ENCODE measurements at regions not wholly inside any gene's neighbourhood (a gene's known extent, or its start where the extent isn't known, plus 50 kb on each side); places are given as distances from the start of the nearest gene placed in this dataset.

DNA sequence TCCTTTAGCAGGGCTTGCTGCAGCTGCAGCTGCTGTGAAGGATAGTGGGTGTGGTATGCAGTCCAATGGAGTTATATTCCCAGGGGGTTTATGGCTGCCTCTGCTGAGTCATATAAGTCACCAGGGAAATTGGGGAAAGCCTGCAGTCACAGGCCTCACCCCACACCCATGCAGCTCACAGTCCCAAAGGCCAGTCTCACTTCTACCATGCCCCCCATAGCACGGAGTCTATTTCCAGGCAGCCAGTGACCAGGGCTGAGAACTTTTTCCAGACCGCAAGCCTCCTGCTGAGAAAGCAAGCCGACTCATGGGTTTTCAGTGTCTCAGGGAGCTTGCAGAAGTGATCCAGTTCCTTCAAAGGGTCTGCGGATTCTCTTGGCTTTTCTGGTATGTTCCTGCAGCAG is 322.4 kb upstream of the CLEC14A start:
- Histone ChIP-seq H3K79me2 (ENCODE audit: control insufficient read depth, insufficient read depth, low read length) (no peaks in the 10 kb centered on the region), H3K27ac (ENCODE audit: insufficient read depth, low read length) (no peak overlapping the region), H3K27me3 (ENCODE audit: control insufficient read depth, insufficient read depth, low read length) (no peaks in the 10 kb centered on the region), H2AFZ (ENCODE audit: low read length) (no peak overlapping the region), H3K36me3 (ENCODE audit: control insufficient read depth, insufficient read depth, low read length) (no peaks in the 10 kb centered on the region), H3K4me3 (replicated peaks in 1 of 4; ENCODE audit: control extremely low read depth in 1 of 4, insufficient read depth in 1 of 4, low read depth in 3 of 4, low read length in 4 of 4) (no peak overlapping the region), H3K9ac (ENCODE audit: insufficient read depth, low read length) (no peak overlapping the region), H3K4me2 (ENCODE audit: extremely low read depth, insufficient read depth, low read length) (no peak overlapping the region), H3K9me3 (ENCODE audit: control insufficient read depth, insufficient read depth, low read depth, low read length) (no peaks in the 10 kb centered on the region), H4K20me1 (ENCODE audit: control insufficient read depth, extremely low read depth, insufficient read depth, low read length) (no peaks in the 10 kb centered on the region), H3K4me1 (ENCODE audit: control insufficient read depth, extremely low read depth, insufficient read depth, low read length) (no peaks in the 10 kb centered on the region)
- DNase-seq (ENCODE audit: low read depth in 2 of 2) = peak; percentile 1 to 7
- TF ChIP-seq EZH2 (IDR thresholded peaks at IDR 0.05; ENCODE audit: low read length, missing control alignments) (no peak), CTCF (conservative IDR thresholded peaks at IDR 0.05 in 1 of 2, IDR thresholded peaks at IDR 0.05 in 1 of 2; ENCODE audit: low read depth in 1 of 2, low read length in 2 of 2) (no peak)

DNA sequence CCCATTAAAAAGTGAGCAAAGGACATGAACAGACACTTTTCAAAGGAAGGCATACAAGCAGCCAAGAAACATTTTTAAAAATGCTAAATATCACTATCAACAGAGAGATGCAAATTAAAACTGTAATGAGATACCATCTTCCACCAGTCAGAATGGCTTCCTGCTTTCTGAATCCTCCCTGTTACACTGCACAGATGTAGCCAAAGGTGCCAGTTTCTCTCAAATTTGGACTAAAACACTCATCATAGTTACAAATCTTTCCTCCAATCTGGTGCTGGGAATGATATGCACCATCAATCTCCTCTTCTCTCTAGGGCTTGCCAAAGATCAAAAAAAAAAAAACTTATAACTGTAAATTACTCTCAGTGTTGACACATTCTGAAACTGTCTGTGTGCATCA is 311.8 kb upstream of the CLEC14A start:
- Histone ChIP-seq H3K4me2 (ENCODE audit: extremely low read depth, insufficient read depth, low read length) (no peak overlapping the region), H3K27me3 (ENCODE audit: control insufficient read depth, insufficient read depth, low read length) (no peaks in the 10 kb centered on the region), H2AFZ (ENCODE audit: low read length) (no peak overlapping the region), H3K4me3 (replicated peaks in 1 of 4; ENCODE audit: control extremely low read depth in 1 of 4, insufficient read depth in 1 of 4, low read depth in 3 of 4, low read length in 4 of 4) (no peak overlapping the region), H3K4me1 (ENCODE audit: control insufficient read depth, extremely low read depth, insufficient read depth, low read length) (no peaks in the 10 kb centered on the region), H3K9ac (ENCODE audit: insufficient read depth, low read length) (no peak overlapping the region), H3K36me3 (ENCODE audit: control insufficient read depth, insufficient read depth, low read length) (no peaks in the 10 kb centered on the region), H3K9me3 (ENCODE audit: control insufficient read depth, insufficient read depth, low read depth, low read length) (no peaks in the 10 kb centered on the region), H3K79me2 (ENCODE audit: control insufficient read depth, insufficient read depth, low read length) (no peaks in the 10 kb centered on the region), H3K27ac (ENCODE audit: insufficient read depth, low read length) (no peak overlapping the region), H4K20me1 (ENCODE audit: control insufficient read depth, extremely low read depth, insufficient read depth, low read length) (no peaks in the 10 kb centered on the region)
- DNase-seq (ENCODE audit: low read depth in 2 of 2) = no peak
- TF ChIP-seq CTCF (conservative IDR thresholded peaks at IDR 0.05 in 1 of 2, IDR thresholded peaks at IDR 0.05 in 1 of 2; ENCODE audit: low read depth in 1 of 2, low read length in 2 of 2) (no peak), EZH2 (IDR thresholded peaks at IDR 0.05; ENCODE audit: low read length, missing control alignments) (no peak)

- Histone ChIP-seq H2AFZ (ENCODE audit: low read length) (no peak overlapping the region), H3K36me3 (ENCODE audit: control insufficient read depth, insufficient read depth, low read length) (no peaks in the 10 kb centered on the region), H3K4me2 (ENCODE audit: extremely low read depth, insufficient read depth, low read length) (no peak overlapping the region), H3K9me3 (ENCODE audit: control insufficient read depth, insufficient read depth, low read depth, low read length) (no peaks in the 10 kb centered on the region), H3K4me3 (replicated peaks in 1 of 4; ENCODE audit: control extremely low read depth in 1 of 4, insufficient read depth in 1 of 4, low read depth in 3 of 4, low read length in 4 of 4) (no peak overlapping the region), H3K27me3 (ENCODE audit: control insufficient read depth, insufficient read depth, low read length) (no peaks in the 10 kb centered on the region), H4K20me1 (ENCODE audit: control insufficient read depth, extremely low read depth, insufficient read depth, low read length) (no peaks in the 10 kb centered on the region), H3K79me2 (ENCODE audit: control insufficient read depth, insufficient read depth, low read length) (no peaks in the 10 kb centered on the region), H3K9ac (ENCODE audit: insufficient read depth, low read length) (no peak overlapping the region), H3K4me1 (ENCODE audit: control insufficient read depth, extremely low read depth, insufficient read depth, low read length) (no peaks in the 10 kb centered on the region), H3K27ac (ENCODE audit: insufficient read depth, low read length) (no peak overlapping the region)
- no peak for TF ChIP-seq CTCF (conservative IDR thresholded peaks at IDR 0.05 in 1 of 2, IDR thresholded peaks at IDR 0.05 in 1 of 2; ENCODE audit: low read depth in 1 of 2, low read length in 2 of 2)
- no peak for DNase-seq (ENCODE audit: low read depth in 2 of 2)
These were observed 305.8 kb upstream of the CLEC14A start for GRCh38 chr14:38561657-38562056.

All from fibroblast of lung (primary cell).